GM18873 (cell line): ENCODE measurements at regions not wholly inside any gene's neighbourhood (a gene's known extent, or its start where the extent isn't known, plus 50 kb on each side); places are given as distances from the start of the nearest gene placed in this dataset.

ENCODE experiments used
- ATAC-seq: cut with Tn5 transposase; IDR thresholded peaks from one replicate; pipeline ENCODE4 v1.9.1; 2021; ENCODE audit warnings: mild to moderate bottlenecking, moderate library complexity, moderate number of reproducible peaks; ENCODE audit not compliant: unreplicated experiment, low FRiP score

GRCh38 chr5:145510769-145511168, 324.4 kb downstream of the PRELID2 start:
- ATAC-seq = no peak

GRCh38 chr5:145510324-145510723, 324.8 kb downstream of the PRELID2 start:
- no peak for ATAC-seq

- no peak for ATAC-seq
These were observed 325.6 kb downstream of the PRELID2 start for GRCh38 chr5:145509336-145510136.

GRCh38 chr5:145506185-145506850, 328.8 kb downstream of the PRELID2 start:
- ATAC-seq = no peak

GRCh38 chr5:145502906-145503305, 332.2 kb downstream of the PRELID2 start:
- no peak for ATAC-seq

GRCh38 chr5:145500710-145501109, 334.4 kb downstream of the PRELID2 start:
- no peak for ATAC-seq

GRCh38 chr5:145499483-145499882, 335.7 kb downstream of the PRELID2 start:
- ATAC-seq = no peak

GRCh38 chr5:145497052-145497451, 338.1 kb downstream of the PRELID2 start:
- ATAC-seq = no peak

GRCh38 chr5:145495741-145496140, 339.4 kb downstream of the PRELID2 start:
- no peak for ATAC-seq

- no peak for ATAC-seq
These were observed 339.9 kb downstream of the PRELID2 start for GRCh38 chr5:145495196-145495595.

- no peak for ATAC-seq
These were observed 341.7 kb downstream of the PRELID2 start for GRCh38 chr5:145493435-145493834.

- no peak for ATAC-seq
These were observed 345.6 kb downstream of the PRELID2 start for GRCh38 chr5:145489516-145489915.

GRCh38 chr5:145484158-145484557, 351.0 kb downstream of the PRELID2 start:
- no peak for ATAC-seq

- no peak for ATAC-seq
These were observed 351.9 kb downstream of the PRELID2 start for GRCh38 chr5:145483212-145483611.

- no peak for ATAC-seq
These were observed 355.3 kb downstream of the PRELID2 start for GRCh38 chr5:145479857-145480256.

GRCh38 chr5:145479271-145479670, 355.9 kb downstream of the PRELID2 start:
- ATAC-seq = no peak

GRCh38 chr5:145478651-145479050, 356.5 kb downstream of the PRELID2 start:
- ATAC-seq = no peak

- ATAC-seq = no peak
These were observed 362.0 kb downstream of the PRELID2 start for GRCh38 chr5:145473042-145473642.

GRCh38 chr5:145471831-145472612, 363.1 kb downstream of the PRELID2 start:
- no peak for ATAC-seq

GRCh38 chr5:145471026-145471425, 364.1 kb downstream of the PRELID2 start:
- no peak for ATAC-seq
